HL-60 (cell line): ENCODE measurements at regions not wholly inside any gene's neighbourhood (a gene's known extent, or its start where the extent isn't known, plus 50 kb on each side); places are given as distances from the start of the nearest gene placed in this dataset.

ENCODE experiments used
- CTCF ChIP-seq: IDR thresholded peaks from one replicate; pipeline ENCODE4 v1.5.1; 2011; ENCODE audit warnings: low read length, control low read depth, inconsistent platforms; ENCODE audit not compliant: insufficient read depth
- POLR2AphosphoS5 ChIP-seq: IDR thresholded peaks from 2 replicates; pipeline ENCODE4 v1.6.1; 2012; ENCODE audit warnings: low read depth
- SPI1 ChIP-seq: IDR thresholded peaks from 2 replicates; pipeline ENCODE4 v1.6.1; 2012; ENCODE audit warnings: low read depth, mild to moderate bottlenecking, borderline replicate concordance

- TF ChIP-seq CTCF (no peak), POLR2AphosphoS5 (no peak), SPI1 (no peak)
These were observed 211.7 kb downstream of the TLE1 start for GRCh38 chr9:81477669-81478068.
